ENCODE measurements at regions not wholly inside any gene's neighbourhood (a gene's known extent, or its start where the extent isn't known, plus 50 kb on each side); places are given as distances from the start of the nearest gene placed in this dataset.

- Histone ChIP-seq H3K9me3 (ENCODE audit: control insufficient read depth, low read depth, low read length) (no peaks in the 10 kb centered on the region), H3K27me3 (ENCODE audit: control insufficient read depth, extremely low read depth, insufficient read depth, low read length) (no peaks in the 10 kb centered on the region), H3K4me1 (ENCODE audit: control insufficient read depth, extremely low read depth, insufficient read depth, low read length) (no peaks in the 10 kb centered on the region), H3K36me3 (ENCODE audit: control insufficient read depth in 2 of 2, extremely low read depth in 1 of 2, insufficient read depth in 2 of 2, low read length in 2 of 2) (no peaks in the 10 kb centered on the region), H3K27ac (ENCODE audit: control insufficient read depth, insufficient read depth, low read length) (no peak overlapping the region), H3K79me2 (ENCODE audit: control insufficient read depth, insufficient read depth, low read length) (no peaks in the 10 kb centered on the region), H2AFZ (ENCODE audit: control insufficient read depth, low read length) (no peak overlapping the region), H3K4me3 (ENCODE audit: control insufficient read depth in 2 of 3, extremely low read depth in 1 of 3, insufficient read depth in 2 of 3, low read depth in 1 of 3, low read length in 3 of 3) (no peak overlapping the region), H4K20me1 (ENCODE audit: control insufficient read depth, extremely low read depth, insufficient read depth, low read length) (no peaks in the 10 kb centered on the region), H3K9me1 (ENCODE audit: control insufficient read depth, extremely low read depth, insufficient read depth, low read length) (no peaks in the 10 kb centered on the region), H3K4me2 (ENCODE audit: control insufficient read depth, extremely low read depth, insufficient read depth, low read depth, low read length) (no peak overlapping the region), H3K9ac (ENCODE audit: control insufficient read depth, extremely low read depth, insufficient read depth, low read length) (no peak overlapping the region)
- no peak for TF ChIP-seq EZH2 (IDR thresholded peaks at IDR 0.05; ENCODE audit: low read length)
- no peak for TF ChIP-seq CTCF (optimal IDR thresholded peaks at IDR 0.05 in 1 of 3, IDR thresholded peaks at IDR 0.05 in 1 of 3, conservative IDR thresholded peaks at IDR 0.05 in 1 of 3; ENCODE audit: extremely low read depth in 1 of 3, insufficient read depth in 2 of 3, low read length in 3 of 3)
- dilution Hi-C loops (cut with MboI; ENCODE audit: extremely low pct_ligation_motif_present, low sequenced_read_pairs), result no loop called here
- FAIRE-seq (no peak), DNase-seq (ENCODE audit: low read depth, low spot score) (no peak)
Measured at GRCh38 chr6:84625506-84625905, 138.9 kb downstream of the TBX18 start.

- Histone ChIP-seq H3K36me3 (ENCODE audit: control insufficient read depth in 2 of 2, extremely low read depth in 1 of 2, insufficient read depth in 2 of 2, low read length in 2 of 2) (no peaks in the 10 kb centered on the region), H3K9ac (ENCODE audit: control insufficient read depth, extremely low read depth, insufficient read depth, low read length) (no peak overlapping the region), H3K9me1 (ENCODE audit: control insufficient read depth, extremely low read depth, insufficient read depth, low read length) (no peaks in the 10 kb centered on the region), H3K4me3 (ENCODE audit: control insufficient read depth in 2 of 3, extremely low read depth in 1 of 3, insufficient read depth in 2 of 3, low read depth in 1 of 3, low read length in 3 of 3) (no peak overlapping the region), H3K4me1 (ENCODE audit: control insufficient read depth, extremely low read depth, insufficient read depth, low read length) (no peaks in the 10 kb centered on the region), H3K27ac (ENCODE audit: control insufficient read depth, insufficient read depth, low read length) (no peak overlapping the region), H3K9me3 (ENCODE audit: control insufficient read depth, low read depth, low read length) (no peaks in the 10 kb centered on the region), H3K79me2 (ENCODE audit: control insufficient read depth, insufficient read depth, low read length) (no peaks in the 10 kb centered on the region), H2AFZ (ENCODE audit: control insufficient read depth, low read length) (no peak overlapping the region), H4K20me1 (ENCODE audit: control insufficient read depth, extremely low read depth, insufficient read depth, low read length) (no peaks in the 10 kb centered on the region), H3K27me3 (ENCODE audit: control insufficient read depth, extremely low read depth, insufficient read depth, low read length) (no peaks in the 10 kb centered on the region), H3K4me2 (ENCODE audit: control insufficient read depth, extremely low read depth, insufficient read depth, low read depth, low read length) (no peak overlapping the region)
- dilution Hi-C loops (cut with MboI; ENCODE audit: extremely low pct_ligation_motif_present, low sequenced_read_pairs), result no loop called here
- FAIRE-seq (no peak), DNase-seq (ENCODE audit: low read depth, low spot score) (no peak)
- TF ChIP-seq EZH2 (IDR thresholded peaks at IDR 0.05; ENCODE audit: low read length), result no peak
- no peak for TF ChIP-seq CTCF (optimal IDR thresholded peaks at IDR 0.05 in 1 of 3, IDR thresholded peaks at IDR 0.05 in 1 of 3, conservative IDR thresholded peaks at IDR 0.05 in 1 of 3; ENCODE audit: extremely low read depth in 1 of 3, insufficient read depth in 2 of 3, low read length in 3 of 3)
Measured at GRCh38 chr6:84623956-84624680, 140.3 kb downstream of the TBX18 start.

All from keratinocyte (primary cell).